HEK293 (cell line): ENCODE measurements at regions not wholly inside any gene's neighbourhood (a gene's known extent, or its start where the extent isn't known, plus 50 kb on each side); places are given as distances from the start of the nearest gene placed in this dataset.

ENCODE experiments used
- CTCF ChIA-PET: fragments of 350-600 bp; formaldehyde crosslinking; extraction: SDS; loops from one replicate; lab custom pipeline; 2021; ENCODE audit warnings: antibody characterized with exemption; lab: Yijun Ruan, JAX
- POLR2A ChIA-PET: fragments of 300-600 bp; formaldehyde crosslinking; extraction: SDS; loops from one replicate; lab custom pipeline; 2020; ENCODE audit warnings: antibody characterized with exemption, inconsistent platforms; lab: Yijun Ruan, JAX
- H3K27ac ChIP-seq: fragments of 200-500 bp; sonication (Bioruptor generic); 2 replicates; pipeline ENCODE4 v1.5.1; 2014; ENCODE audit warnings: low read depth, low read length, control low read depth, inconsistent platforms; ENCODE audit errors: extremely low read depth
- H3K36me3 ChIP-seq, 2 experiments: fragments of 200-500 bp in 1 of 2; sonication (Bioruptor generic) in 1 of 2; 1 replicate in 1 of 2; 2 replicates in 1 of 2; pipeline ENCODE4 v1.5.1; 2014 to 2017; ENCODE audit warnings: inconsistent platforms in 2 of 2, low read length in 2 of 2; ENCODE audit not compliant: control insufficient read depth in 2 of 2, insufficient read depth in 1 of 2
- H3K4me1 ChIP-seq: fragments of 200-500 bp; sonication (Bioruptor generic); 2 replicates; pipeline ENCODE4 v1.5.1; 2014; ENCODE audit warnings: mild to moderate bottlenecking, low read length, inconsistent platforms; ENCODE audit not compliant: control insufficient read depth, insufficient read depth
- H3K4me3 ChIP-seq: 2 replicates; pipeline ENCODE4 v1.5.1; 2011; ENCODE audit warnings: low read depth, mild to moderate bottlenecking, control low read depth, low read length, moderate library complexity
- H3K9me3 ChIP-seq: fragments of 200-500 bp; sonication (Bioruptor generic); 2 replicates; pipeline ENCODE4 v1.5.1; 2014; ENCODE audit warnings: low read depth, low read length, inconsistent platforms; ENCODE audit not compliant: control insufficient read depth, insufficient read depth
- EGR2 ChIP-seq: fragments of 450-650 bp; formaldehyde crosslinking; IDR thresholded peaks from 2 replicates; pipeline ENCODE4 v1.5.1; 2016; ENCODE audit warnings: low read depth, missing biosample characterization, missing genetic modification characterization
- GLIS1 ChIP-seq: fragments of 450-650 bp; formaldehyde crosslinking; IDR thresholded peaks from 2 replicates; pipeline ENCODE4 v1.5.1; 2016; ENCODE audit warnings: missing biosample characterization, missing genetic modification characterization
- GLIS2 ChIP-seq: fragments of 450-650 bp; formaldehyde crosslinking; IDR thresholded peaks from 2 replicates; pipeline ENCODE4 v1.5.1; 2016; ENCODE audit warnings: missing biosample characterization, missing genetic modification characterization
- KLF1 ChIP-seq: fragments of 450-650 bp; formaldehyde crosslinking; IDR thresholded peaks from 2 replicates; pipeline ENCODE4 v1.5.1; 2016; ENCODE audit warnings: missing biosample characterization, missing genetic modification characterization
- RBAK ChIP-seq: fragments of 450-650 bp; formaldehyde crosslinking; IDR thresholded peaks from 2 replicates; pipeline ENCODE4 v1.5.1; 2016; ENCODE audit warnings: missing biosample characterization, missing genetic modification characterization
- ZBTB20 ChIP-seq: fragments of 450-650 bp; formaldehyde crosslinking; IDR thresholded peaks from 2 replicates; pipeline ENCODE4 v1.5.1; 2016; ENCODE audit warnings: missing biosample characterization, missing genetic modification characterization
- ZFHX2 ChIP-seq: fragments of 450-650 bp; formaldehyde crosslinking; conservative IDR thresholded peaks from 2 replicates; pipeline ENCODE4 v1.5.1; 2016; ENCODE audit warnings: missing biosample characterization, missing genetic modification characterization
- ZIC2 ChIP-seq: fragments of 450-650 bp; formaldehyde crosslinking; IDR thresholded peaks from 2 replicates; pipeline ENCODE4 v1.5.1; 2016; ENCODE audit warnings: missing biosample characterization, missing genetic modification characterization
- ZNF133 ChIP-seq: fragments of 450-650 bp; formaldehyde crosslinking; IDR thresholded peaks from 2 replicates; pipeline ENCODE4 v1.5.1; 2016; ENCODE audit warnings: missing biosample characterization, missing genetic modification characterization
- ZNF155 ChIP-seq: fragments of 450-650 bp; formaldehyde crosslinking; IDR thresholded peaks from 2 replicates; pipeline ENCODE4 v1.5.1; 2016; ENCODE audit warnings: missing biosample characterization, missing genetic modification characterization
- ZNF600 ChIP-seq: fragments of 450-650 bp; formaldehyde crosslinking; IDR thresholded peaks from 2 replicates; pipeline ENCODE4 v1.5.1; 2016; ENCODE audit warnings: missing biosample characterization, missing genetic modification characterization
- ZNF623 ChIP-seq: fragments of 450-650 bp; formaldehyde crosslinking; IDR thresholded peaks from 2 replicates; pipeline ENCODE4 v1.5.1; 2016; ENCODE audit warnings: missing biosample characterization, missing genetic modification characterization
- ZNF664 ChIP-seq: fragments of 450-650 bp; formaldehyde crosslinking; IDR thresholded peaks from 2 replicates; pipeline ENCODE4 v1.5.1; 2016; ENCODE audit warnings: missing biosample characterization, missing genetic modification characterization
- ZSCAN30 ChIP-seq: fragments of 450-650 bp; IDR thresholded peaks from 2 replicates; pipeline ENCODE4 v1.5.1; 2018; ENCODE audit warnings: missing biosample characterization, mild to moderate bottlenecking, missing genetic modification characterization, moderate library complexity
- TF ChIP-seq, protein P1 (sequence below): fragments of 450-650 bp; formaldehyde crosslinking; IDR thresholded peaks from 2 replicates; pipeline ENCODE4 v1.5.1; 2016; ENCODE audit warnings: missing biosample characterization, missing genetic modification characterization

DNA sequence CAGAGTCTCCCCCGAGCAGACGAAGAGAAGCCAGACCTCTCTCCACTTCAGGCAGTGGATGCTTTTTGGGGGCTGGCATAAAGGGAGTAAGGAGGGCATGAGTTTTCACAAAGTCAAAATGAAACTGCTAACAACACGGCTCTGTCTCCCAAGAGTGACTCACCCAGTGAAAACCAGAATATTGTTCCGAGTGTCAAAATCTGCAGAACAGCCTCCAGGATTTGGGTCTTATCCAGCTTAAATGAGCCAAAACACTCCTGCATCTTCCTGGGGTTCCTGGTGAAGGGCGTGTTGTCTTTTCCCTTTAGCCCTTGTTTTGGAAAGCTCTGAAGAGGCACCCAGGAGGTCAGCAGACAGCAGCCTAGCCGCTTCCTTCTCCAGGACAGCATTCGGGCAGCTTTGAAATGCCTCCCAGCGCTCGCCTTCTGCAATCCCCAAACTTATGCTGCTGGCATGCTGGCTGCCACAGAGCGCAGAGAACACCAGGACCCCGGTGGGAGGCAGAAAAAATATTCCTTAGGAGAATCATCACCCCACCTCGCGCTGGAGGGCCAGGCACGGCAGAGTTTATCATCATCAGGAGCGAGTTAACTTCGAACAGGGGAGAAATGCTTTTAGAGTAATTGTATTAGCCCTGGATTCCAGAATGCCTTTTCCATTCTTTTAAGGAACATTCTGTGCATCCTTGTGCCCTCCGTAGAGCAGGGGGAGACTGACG is 117.7 kb upstream of the NCOR2 start:
- Histone ChIP-seq H3K4me1 (no peaks in the 10 kb centered on the region; the same call in 1 of the 2 replicates), H3K4me3 (no peak overlapping the region), H3K27ac (no peak overlapping the region), H3K9me3 (no peaks in the 10 kb centered on the region)
- CTCF ChIA-PET, result interaction anchor here (0.6 to 1.4 kb wide), 3 partner anchors 9 to 1336 kb away, joined by 3 read pairs; no protein-coding TSS in a partner anchor
- TF ChIP-seq ZBTB20 (0 out of 2 replicates have a peak, but pooled peaks have one; percentile 9), ZNF600 (tag by site-specific recombination) (peak; percentile 79), ZNF133 (tag by site-specific recombination) (no peak), ZSCAN30 (tag by site-specific recombination) (no peak), GLIS1 (tag by site-specific recombination) (peak; percentile 86), ZFHX2 (tag by site-specific recombination) (no peak)
- TF ChIP-seq, all 188 proteins: peak for 3
- H3K36me3 ChIP-seq, result no peaks in the 10 kb centered on the region
- POLR2A ChIA-PET, result interaction anchor here (0.6 kb wide), 1 partner anchor 134 kb away, joined by 3 read pairs; no protein-coding TSS in a partner anchor

DNA sequence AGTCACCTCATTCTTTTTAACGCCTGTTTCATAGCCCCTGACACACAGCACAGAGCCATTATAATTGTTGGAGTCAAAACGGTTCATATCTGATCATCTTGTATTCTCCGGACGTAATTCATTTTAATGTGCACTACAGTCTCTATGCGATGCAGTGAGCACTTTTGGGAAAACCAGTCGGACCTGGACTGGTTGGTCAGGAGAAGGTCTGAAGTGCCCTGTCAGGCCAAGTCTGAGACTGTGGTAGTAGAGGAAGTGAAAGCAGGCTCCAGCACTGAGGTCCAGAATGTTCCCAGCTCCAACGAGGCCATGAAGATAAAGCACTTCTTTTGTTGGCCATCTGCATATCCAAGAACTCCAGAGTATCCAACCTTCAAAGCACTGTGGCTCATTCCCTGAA is 117.1 kb upstream of the NCOR2 start:
- Histone ChIP-seq H3K4me3 (no peak overlapping the region), H3K4me1 (no peaks in the 10 kb centered on the region; the same call in 1 of the 2 replicates), H3K9me3 (no peaks in the 10 kb centered on the region), H3K27ac (no peak overlapping the region), H3K36me3 (no peaks in the 10 kb centered on the region)
- no peak for TF ChIP-seq ZIC2
- no peak for TF ChIP-seq RBAK (tag by site-specific recombination)
- ChIA-PET POLR2A (no interaction called here), CTCF (interaction anchor here (1.4 kb wide), 1 partner anchor 9 kb away, joined by 3 read pairs; no protein-coding TSS in a partner anchor)

DNA sequence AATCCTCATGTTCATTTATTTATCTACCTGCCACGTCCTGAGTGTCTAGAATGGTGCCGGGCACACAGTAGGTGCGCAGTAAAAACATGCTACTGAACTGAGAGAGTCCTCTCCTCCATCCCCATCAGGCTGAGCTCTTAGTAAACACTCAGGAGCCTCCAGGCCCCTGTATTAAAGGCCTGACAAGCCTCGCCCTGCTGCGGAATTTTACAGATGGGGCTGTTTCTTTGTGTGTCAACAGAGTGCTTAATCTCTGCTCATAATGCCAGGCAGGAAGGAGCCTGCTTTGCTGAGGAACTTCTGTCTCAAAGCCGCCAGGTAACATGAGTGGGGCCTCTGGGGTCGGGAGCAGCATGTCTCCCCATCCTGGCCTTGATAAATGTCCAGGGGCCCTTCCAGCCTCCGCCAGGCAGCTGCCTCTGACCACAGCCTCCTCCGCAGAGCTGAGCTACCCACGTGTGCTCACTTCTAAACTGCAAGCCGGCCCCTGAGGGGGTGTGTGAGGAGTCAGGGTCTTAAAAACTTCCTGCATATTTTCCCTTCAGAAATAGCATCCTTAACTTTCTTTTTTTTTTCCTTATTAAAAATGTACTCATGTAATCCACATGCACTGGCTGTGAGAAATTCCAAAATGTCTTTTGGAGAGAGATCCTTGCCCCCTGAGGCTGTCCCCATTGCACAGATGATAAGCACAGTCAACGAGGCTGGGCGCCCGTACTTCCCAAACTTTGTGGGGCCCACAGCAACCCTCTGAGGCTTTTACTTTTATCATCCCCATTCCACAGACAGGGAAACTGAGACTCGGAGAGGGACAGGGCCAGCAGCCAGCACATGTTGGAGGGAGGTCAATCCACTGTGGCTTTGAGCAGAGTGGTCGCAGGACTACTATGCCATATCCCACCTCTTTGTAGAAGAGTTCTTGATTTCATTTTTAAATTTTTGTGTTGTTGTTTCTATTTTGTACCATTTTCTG is 116.0 kb upstream of the NCOR2 start:
- peak; percentile 35; the same call in 1 of the 2 replicates for TF ChIP-seq ZFHX2 (tag by site-specific recombination)
- TF ChIP-seq GLIS2 (tag by site-specific recombination), result no peak
- TF ChIP-seq EGR2 (tag by site-specific recombination), result peak; percentile 43; the same call in 1 of the 2 replicates
- no peak for TF ChIP-seq ZNF664 (tag by site-specific recombination)
- TF ChIP-seq ZNF600 (tag by site-specific recombination), result peak; percentile 57; the same call in 1 of the 2 replicates
- TF ChIP-seq ZBTB20, result no peak
- TF ChIP-seq KLF1 (tag by site-specific recombination), result peak; percentile 64; the same call in 1 of the 2 replicates
- TF ChIP-seq, all 188 proteins: peak for 4
- POLR2A ChIA-PET, result interaction anchor here (0.6 kb wide), 1 partner anchor 9 kb away, joined by 4 read pairs; no protein-coding TSS in a partner anchor
- CTCF ChIA-PET, result interaction anchor here (0.6 to 1.9 kb wide), 4 partner anchors 37 to 81 kb away, joined by 3 to 6 read pairs (median 4); no protein-coding TSS in a partner anchor
- Histone ChIP-seq H3K9me3 (no peaks in the 10 kb centered on the region), H3K27ac (no peak overlapping the region), H3K4me3 (no peak overlapping the region), H3K36me3 (no peaks in the 10 kb centered on the region), H3K4me1 (no peaks in the 10 kb centered on the region; the same call in 1 of the 2 replicates)

DNA sequence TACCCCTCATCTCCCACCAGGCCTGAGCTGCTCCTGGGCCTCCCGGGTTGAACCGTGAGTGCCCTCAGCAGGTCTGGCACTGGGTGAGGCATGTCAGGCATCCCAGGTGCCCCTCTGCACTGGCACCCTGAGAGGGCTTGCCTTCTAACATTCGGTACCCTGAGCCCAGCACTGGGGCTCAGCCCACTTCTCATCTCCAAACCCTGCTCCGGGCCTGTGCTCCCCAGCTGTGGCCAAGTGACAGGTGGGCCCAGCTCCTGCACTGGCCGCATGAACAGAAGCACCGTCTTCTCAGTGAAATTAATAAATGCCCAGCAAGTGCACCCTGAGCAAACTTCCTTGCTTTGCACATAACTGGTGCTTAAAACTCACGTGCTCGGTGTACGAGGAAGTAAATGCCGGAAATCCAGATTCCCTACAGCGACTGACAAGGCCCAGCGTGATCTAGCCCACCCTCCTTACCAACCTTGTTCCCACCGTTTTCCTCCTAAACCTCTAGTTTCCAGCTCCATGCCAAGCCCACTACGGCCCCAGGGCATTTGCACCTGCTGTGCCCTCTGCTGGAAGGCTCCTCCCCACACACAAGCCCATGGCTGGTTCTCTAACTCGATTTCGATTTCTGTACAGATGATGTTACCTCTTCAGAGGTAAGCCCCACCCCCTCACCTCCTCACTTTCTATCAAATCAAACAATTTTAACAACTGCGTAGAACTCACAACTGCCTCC is 115.2 kb upstream of the NCOR2 start:
- Histone ChIP-seq H3K9me3 (no peaks in the 10 kb centered on the region), H3K36me3 (no peaks in the 10 kb centered on the region), H3K4me3 (no peak overlapping the region), H3K4me1 (no peaks in the 10 kb centered on the region; the same call in 1 of the 2 replicates), H3K27ac (no peak overlapping the region)
- CTCF ChIA-PET, result interaction anchor here (0.6 to 1.9 kb wide), 6 partner anchors 38 to 85 kb away, joined by 3 to 7 read pairs (median 4); no protein-coding TSS in a partner anchor
- POLR2A ChIA-PET, result interaction anchor here (1.0 kb wide), 1 partner anchor 38 kb away, joined by 4 read pairs; no protein-coding TSS in a partner anchor
- TF ChIP-seq ZNF623 (tag by site-specific recombination) (peak; percentile 98), ZIC2 (0 out of 2 replicates have a peak, but pooled peaks have one; percentile 14), ZNF155 (tag by site-specific recombination) (no peak)
- TF ChIP-seq, protein P1, sequence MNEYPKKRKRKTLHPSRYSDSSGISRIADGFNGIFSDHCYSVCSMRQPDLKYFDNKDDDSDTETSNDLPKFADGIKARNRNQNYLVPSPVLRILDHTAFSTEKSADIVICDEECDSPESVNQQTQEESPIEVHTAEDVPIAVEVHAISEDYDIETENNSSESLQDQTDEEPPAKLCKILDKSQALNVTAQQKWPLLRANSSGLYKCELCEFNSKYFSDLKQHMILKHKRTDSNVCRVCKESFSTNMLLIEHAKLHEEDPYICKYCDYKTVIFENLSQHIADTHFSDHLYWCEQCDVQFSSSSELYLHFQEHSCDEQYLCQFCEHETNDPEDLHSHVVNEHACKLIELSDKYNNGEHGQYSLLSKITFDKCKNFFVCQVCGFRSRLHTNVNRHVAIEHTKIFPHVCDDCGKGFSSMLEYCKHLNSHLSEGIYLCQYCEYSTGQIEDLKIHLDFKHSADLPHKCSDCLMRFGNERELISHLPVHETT (tag by site-specific recombination), result 0 out of 2 replicates have a peak, but pooled peaks have one; percentile 49
